ENCODE measurements at regions not wholly inside any gene's neighbourhood (a gene's known extent, or its start where the extent isn't known, plus 50 kb on each side); places are given as distances from the start of the nearest gene placed in this dataset.
"Not testable (repeated sequence)": the region's sequence is repeated elsewhere in the genome, so short reads cannot be mapped to it uniquely, and the experiment has no call there.

DNA sequence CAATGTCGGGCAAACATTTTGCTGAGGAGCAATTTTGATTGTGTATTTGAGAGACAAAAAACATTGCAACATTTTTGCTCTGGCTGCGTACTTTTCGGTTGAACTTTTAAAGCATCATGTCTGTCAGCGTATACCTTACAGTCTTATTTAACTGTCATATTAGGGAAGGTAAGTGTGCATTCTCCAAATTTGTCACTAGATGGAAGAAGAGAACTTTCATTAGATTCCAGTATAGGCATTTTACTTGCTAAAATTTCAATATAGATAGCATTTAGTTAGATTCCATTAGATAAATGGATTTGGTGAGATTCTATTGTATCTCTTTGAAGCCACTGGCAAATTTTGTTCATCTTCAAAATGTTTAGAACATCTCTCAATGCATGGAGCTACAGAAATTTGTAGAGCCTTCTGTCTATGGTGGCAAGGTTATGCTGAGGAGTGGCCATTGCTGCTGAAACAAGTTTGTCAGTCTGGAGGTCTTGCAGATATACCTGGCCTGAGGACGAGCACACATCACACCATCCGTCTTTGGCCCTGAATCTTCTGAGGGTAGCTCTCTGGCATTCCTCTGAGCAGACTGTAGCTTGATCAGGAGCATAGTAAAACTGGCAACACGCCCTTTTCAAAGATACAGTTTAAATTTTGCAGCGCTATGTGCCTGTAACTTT is 437.5 kb upstream of the MBL2 start:
- Histone ChIP-seq H3K4me3 (ENCODE audit: low read depth in 1 of 5, low read length in 5 of 5) (no peak overlapping the region), H3K9me3 (ENCODE audit: control insufficient read depth in 5 of 5, low read length in 5 of 5) (no peaks in the 10 kb centered on the region), H3K36me3 (ENCODE audit: control insufficient read depth in 5 of 5, insufficient read depth in 5 of 5, low read length in 5 of 5) (no peaks in the 10 kb centered on the region), H3K9ac (ENCODE audit: low read length in 5 of 5) (no peak overlapping the region), H3K4me1 (ENCODE audit: control insufficient read depth in 5 of 5, insufficient read depth in 5 of 5, low read length in 5 of 5) (no peaks in the 10 kb centered on the region), H3K27me3 (ENCODE audit: control insufficient read depth in 5 of 5, insufficient read depth in 4 of 5, low read length in 5 of 5) (no peaks in the 10 kb centered on the region), H3K27ac (ENCODE audit: low read depth, low read length) (no peak overlapping the region)

DNA sequence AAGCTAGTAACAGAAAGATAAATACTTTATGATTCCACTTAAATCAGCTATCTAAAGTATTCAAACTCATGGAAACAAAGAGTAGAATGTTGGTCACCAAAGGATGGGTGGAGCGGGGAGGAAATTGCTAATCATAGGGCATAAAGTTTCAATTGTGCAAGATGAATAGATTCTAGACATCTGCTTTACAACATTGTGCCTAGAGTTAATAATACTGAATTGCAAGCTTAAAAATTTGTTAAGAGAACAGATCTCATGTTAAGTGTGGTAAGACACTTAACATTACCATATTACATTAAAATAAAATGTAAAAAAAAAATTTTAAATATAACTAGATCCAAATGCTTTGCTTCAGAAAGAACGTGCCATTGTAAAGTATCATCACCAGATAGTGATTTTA is 411.1 kb upstream of the MBL2 start:
- H3K27me3 ChIP-seq (ENCODE audit: control insufficient read depth in 5 of 5, insufficient read depth in 4 of 5, low read length in 5 of 5), result no peaks in the 10 kb centered on the region

GRCh38 chr10:53177468-53177867 is 404.9 kb upstream of the MBL2 start:
- no peak overlapping the region for H3K4me3 ChIP-seq (ENCODE audit: low read depth in 1 of 5, low read length in 5 of 5)
- H3K27me3 ChIP-seq (ENCODE audit: control insufficient read depth in 5 of 5, insufficient read depth in 4 of 5, low read length in 5 of 5), result no peaks in the 10 kb centered on the region
- H3K9me3 ChIP-seq (ENCODE audit: control insufficient read depth in 5 of 5, low read length in 5 of 5), result no peaks in the 10 kb centered on the region
- no peak overlapping the region for H3K27ac ChIP-seq (ENCODE audit: low read depth, low read length)
- no peaks in the 10 kb centered on the region for H3K36me3 ChIP-seq (ENCODE audit: control insufficient read depth in 5 of 5, insufficient read depth in 5 of 5, low read length in 5 of 5)
- H3K9ac ChIP-seq (ENCODE audit: low read length in 5 of 5), result no peak overlapping the region
- H3K4me1 ChIP-seq (ENCODE audit: control insufficient read depth in 5 of 5, insufficient read depth in 5 of 5, low read length in 5 of 5), result no peaks in the 10 kb centered on the region

More for the DNA sequence above, 411.1 kb upstream of the MBL2 start:
- no peak overlapping the region for H3K4me3 ChIP-seq (ENCODE audit: low read depth in 1 of 5, low read length in 5 of 5)
- H3K27ac ChIP-seq (ENCODE audit: low read depth, low read length), result no peak overlapping the region
- H3K9me3 ChIP-seq (ENCODE audit: control insufficient read depth in 5 of 5, low read length in 5 of 5), result peaks cover 0 to 14% (median 2%) of the 10 kb centered on the region in 5 donors
- H3K9ac ChIP-seq (ENCODE audit: low read length in 5 of 5), result no peak overlapping the region
- no peaks in the 10 kb centered on the region for H3K36me3 ChIP-seq (ENCODE audit: control insufficient read depth in 5 of 5, insufficient read depth in 5 of 5, low read length in 5 of 5)
- H3K4me1 ChIP-seq (ENCODE audit: control insufficient read depth in 5 of 5, insufficient read depth in 5 of 5, low read length in 5 of 5), result no peaks in the 10 kb centered on the region

DNA sequence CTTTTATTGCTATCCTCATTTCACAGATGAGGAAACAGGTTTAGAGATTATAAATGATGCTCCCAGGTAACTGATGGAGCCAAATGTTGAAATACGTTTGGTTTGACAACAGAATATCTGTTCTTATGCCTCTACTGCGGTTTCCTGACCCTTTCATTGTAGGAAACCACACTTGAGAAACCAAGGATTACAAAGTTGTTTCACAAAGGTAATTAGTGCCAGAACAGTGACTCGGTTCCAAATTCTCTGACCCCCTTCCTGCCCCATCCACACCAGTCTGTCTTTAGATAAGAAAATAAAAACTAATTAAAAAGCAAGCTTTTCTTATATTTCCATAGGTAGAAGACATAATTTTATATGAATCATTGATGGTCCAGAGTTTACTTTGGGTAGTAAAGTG is 393.7 kb upstream of the MBL2 start:
- Histone ChIP-seq H3K9ac (ENCODE audit: low read length in 5 of 5) (no peak overlapping the region), H3K4me3 (ENCODE audit: low read depth in 1 of 5, low read length in 5 of 5) (no peak overlapping the region), H3K27me3 (ENCODE audit: control insufficient read depth in 5 of 5, insufficient read depth in 4 of 5, low read length in 5 of 5) (no peaks in the 10 kb centered on the region), H3K9me3 (ENCODE audit: control insufficient read depth in 5 of 5, low read length in 5 of 5) (no peaks in the 10 kb centered on the region), H3K4me1 (ENCODE audit: control insufficient read depth in 5 of 5, insufficient read depth in 5 of 5, low read length in 5 of 5) (peaks cover 0 to 13% (median 0%) of the 10 kb centered on the region in 5 donors), H3K27ac (ENCODE audit: low read depth, low read length) (no peak overlapping the region), H3K36me3 (ENCODE audit: control insufficient read depth in 5 of 5, insufficient read depth in 5 of 5, low read length in 5 of 5) (no peaks in the 10 kb centered on the region)

DNA sequence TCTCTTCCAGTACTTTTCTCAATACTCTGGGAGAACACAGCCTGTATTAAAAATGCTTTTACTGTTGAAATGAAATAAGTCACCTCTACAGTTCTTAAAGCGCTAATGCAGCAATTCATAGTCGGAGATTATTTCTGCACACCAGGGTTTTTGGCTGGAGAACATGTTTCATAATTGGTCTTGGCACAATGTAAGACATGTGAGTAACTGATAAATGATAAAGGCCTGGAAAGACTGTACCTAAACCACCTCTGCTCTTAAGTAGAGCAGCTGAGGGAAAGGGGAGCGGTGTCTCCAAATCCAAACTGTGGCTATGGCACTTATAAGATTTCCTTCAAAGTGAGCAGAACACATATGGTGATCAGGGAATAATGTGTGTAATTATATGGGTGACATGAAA is 390.3 kb upstream of the MBL2 start:
- Histone ChIP-seq H3K36me3 (ENCODE audit: control insufficient read depth in 5 of 5, insufficient read depth in 5 of 5, low read length in 5 of 5) (no peaks in the 10 kb centered on the region), H3K9ac (ENCODE audit: low read length in 5 of 5) (no peak overlapping the region), H3K4me1 (ENCODE audit: control insufficient read depth in 5 of 5, insufficient read depth in 5 of 5, low read length in 5 of 5) (peaks cover 0 to 13% (median 0%) of the 10 kb centered on the region in 5 donors), H3K27me3 (ENCODE audit: control insufficient read depth in 5 of 5, insufficient read depth in 4 of 5, low read length in 5 of 5) (no peaks in the 10 kb centered on the region), H3K9me3 (ENCODE audit: control insufficient read depth in 5 of 5, low read length in 5 of 5) (no peaks in the 10 kb centered on the region), H3K27ac (ENCODE audit: low read depth, low read length) (no peak overlapping the region), H3K4me3 (ENCODE audit: low read depth in 1 of 5, low read length in 5 of 5) (no peak overlapping the region)

GRCh38 chr10:53161231-53161630 is 388.6 kb upstream of the MBL2 start:
- H3K4me1 ChIP-seq (ENCODE audit: control insufficient read depth in 5 of 5, insufficient read depth in 5 of 5, low read length in 5 of 5), result peaks cover 0 to 13% (median 0%) of the 10 kb centered on the region in 5 donors
- H3K9ac ChIP-seq (ENCODE audit: low read length in 5 of 5), result no peak overlapping the region
- peaks cover 0 to 2% (median 0%) of the 10 kb centered on the region in 5 donors for H3K9me3 ChIP-seq (ENCODE audit: control insufficient read depth in 5 of 5, low read length in 5 of 5)
- H3K27ac ChIP-seq (ENCODE audit: low read depth, low read length), result no peak overlapping the region
- H3K4me3 ChIP-seq (ENCODE audit: low read depth in 1 of 5, low read length in 5 of 5), result no peak overlapping the region
- H3K36me3 ChIP-seq (ENCODE audit: control insufficient read depth in 5 of 5, insufficient read depth in 5 of 5, low read length in 5 of 5), result no peaks in the 10 kb centered on the region
- no peaks in the 10 kb centered on the region for H3K27me3 ChIP-seq (ENCODE audit: control insufficient read depth in 5 of 5, insufficient read depth in 4 of 5, low read length in 5 of 5)

GRCh38 chr10:53155674-53156073 is 383.1 kb upstream of the MBL2 start:
- H3K4me3 ChIP-seq (ENCODE audit: low read depth in 1 of 5, low read length in 5 of 5); H3K27me3 ChIP-seq (ENCODE audit: control insufficient read depth in 5 of 5, insufficient read depth in 4 of 5, low read length in 5 of 5); H3K9ac ChIP-seq (ENCODE audit: low read length in 5 of 5); H3K36me3 ChIP-seq (ENCODE audit: control insufficient read depth in 5 of 5, insufficient read depth in 5 of 5, low read length in 5 of 5); H3K9me3 ChIP-seq (ENCODE audit: control insufficient read depth in 5 of 5, low read length in 5 of 5); H3K4me1 ChIP-seq (ENCODE audit: control insufficient read depth in 5 of 5, insufficient read depth in 5 of 5, low read length in 5 of 5); H3K27ac ChIP-seq (ENCODE audit: low read depth, low read length): not testable (repeated sequence)

GRCh38 chr10:53153831-53154230 is 381.2 kb upstream of the MBL2 start:
- Histone ChIP-seq H3K36me3 (ENCODE audit: control insufficient read depth in 5 of 5, insufficient read depth in 5 of 5, low read length in 5 of 5) (no peaks in the 10 kb centered on the region), H3K9ac (ENCODE audit: low read length in 5 of 5) (no peak overlapping the region), H3K27me3 (ENCODE audit: control insufficient read depth in 5 of 5, insufficient read depth in 4 of 5, low read length in 5 of 5) (no peaks in the 10 kb centered on the region), H3K27ac (ENCODE audit: low read depth, low read length) (no peak overlapping the region), H3K4me1 (ENCODE audit: control insufficient read depth in 5 of 5, insufficient read depth in 5 of 5, low read length in 5 of 5) (no peaks in the 10 kb centered on the region), H3K4me3 (ENCODE audit: low read depth in 1 of 5, low read length in 5 of 5) (no peak overlapping the region), H3K9me3 (ENCODE audit: control insufficient read depth in 5 of 5, low read length in 5 of 5) (peaks cover 0 to 5% (median 2%) of the 10 kb centered on the region in 5 donors)

DNA sequence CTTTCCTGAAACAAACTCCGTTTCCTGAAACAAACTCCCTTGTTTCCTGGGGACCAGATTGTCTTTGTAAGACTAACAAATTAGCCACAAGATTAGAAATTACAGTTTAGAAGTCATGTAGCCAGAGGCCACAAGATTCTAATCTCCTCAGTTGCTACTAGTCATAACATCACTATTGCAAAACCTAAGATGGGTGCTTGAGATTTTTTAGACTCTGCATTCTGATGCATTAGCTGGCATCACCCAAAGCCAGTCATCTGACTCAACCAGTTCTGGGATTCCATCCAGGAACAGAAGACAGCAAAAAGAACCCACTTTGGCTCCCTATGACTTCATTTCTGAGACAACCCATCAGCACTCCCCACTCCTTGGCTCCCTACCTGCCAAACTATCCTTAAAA is 367.9 kb upstream of the MBL2 start:
- Histone ChIP-seq H3K9me3 (ENCODE audit: control insufficient read depth in 5 of 5, low read length in 5 of 5) (peaks cover 0 to 2% (median 0%) of the 10 kb centered on the region in 5 donors), H3K27me3 (ENCODE audit: control insufficient read depth in 5 of 5, insufficient read depth in 4 of 5, low read length in 5 of 5) (no peaks in the 10 kb centered on the region), H3K36me3 (ENCODE audit: control insufficient read depth in 5 of 5, insufficient read depth in 5 of 5, low read length in 5 of 5) (no peaks in the 10 kb centered on the region), H3K9ac (ENCODE audit: low read length in 5 of 5) (no peak overlapping the region), H3K4me3 (ENCODE audit: low read depth in 1 of 5, low read length in 5 of 5) (no peak overlapping the region), H3K4me1 (ENCODE audit: control insufficient read depth in 5 of 5, insufficient read depth in 5 of 5, low read length in 5 of 5) (no peaks in the 10 kb centered on the region), H3K27ac (ENCODE audit: low read depth, low read length) (no peak overlapping the region)

DNA sequence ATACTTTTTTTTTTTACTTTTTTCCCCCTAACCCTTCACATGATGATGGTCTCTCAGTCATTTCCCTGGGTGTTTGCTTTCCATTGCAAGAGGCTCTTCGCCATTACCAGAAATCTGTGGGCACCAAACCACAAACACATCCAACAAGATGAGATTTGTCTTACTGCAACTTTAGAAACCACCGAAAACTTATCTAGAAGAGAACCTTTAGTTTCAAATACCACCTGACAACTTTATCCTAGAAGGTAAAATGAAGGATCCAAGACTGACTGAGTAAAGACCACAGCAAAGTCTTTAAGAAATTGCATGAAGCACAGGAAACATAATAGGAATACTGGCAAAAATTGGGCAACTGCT is 363.3 kb upstream of the MBL2 start:
- H3K27ac ChIP-seq (ENCODE audit: low read depth, low read length), result no peak overlapping the region
- H3K36me3 ChIP-seq (ENCODE audit: control insufficient read depth in 5 of 5, insufficient read depth in 5 of 5, low read length in 5 of 5), result no peaks in the 10 kb centered on the region
- H3K9ac ChIP-seq (ENCODE audit: low read length in 5 of 5), result no peak overlapping the region
- H3K27me3 ChIP-seq (ENCODE audit: control insufficient read depth in 5 of 5, insufficient read depth in 4 of 5, low read length in 5 of 5), result no peaks in the 10 kb centered on the region
- no peak overlapping the region for H3K4me3 ChIP-seq (ENCODE audit: low read depth in 1 of 5, low read length in 5 of 5)
- peaks cover 0 to 2% (median 0%) of the 10 kb centered on the region in 5 donors for H3K9me3 ChIP-seq (ENCODE audit: control insufficient read depth in 5 of 5, low read length in 5 of 5)
- H3K4me1 ChIP-seq (ENCODE audit: control insufficient read depth in 5 of 5, insufficient read depth in 5 of 5, low read length in 5 of 5), result no peaks in the 10 kb centered on the region

All from subcutaneous abdominal adipose tissue (tissue), 5 donors.